Left ventricle myocardium inferior (tissue), 1 donor: ENCODE measurements at regions not wholly inside any gene's neighbourhood (a gene's known extent, or its start where the extent isn't known, plus 50 kb on each side); places are given as distances from the start of the nearest gene placed in this dataset.

Source experiments
- DNase-seq: peaks from one replicate; pipeline ENCODE4 v3.0.0-alpha.2; 2020
- H3K27ac ChIP-seq: fragments of 200-600 bp; replicated peaks from 2 replicates; pipeline ENCODE4 v1.8.0; 2021
- H3K27me3 ChIP-seq: fragments of 200-600 bp; 2 replicates; pipeline ENCODE4 v1.8.0; 2021; ENCODE audit warnings: low read depth
- H3K36me3 ChIP-seq: fragments of 200-600 bp; 2 replicates; pipeline ENCODE4 v1.8.0; 2021
- H3K4me1 ChIP-seq: fragments of 200-600 bp; 2 replicates; pipeline ENCODE4 v1.8.0; 2021
- H3K4me3 ChIP-seq: fragments of 200-600 bp; 2 replicates; pipeline ENCODE4 v1.8.0; 2021; ENCODE audit warnings: mild to moderate bottlenecking, moderate library complexity
- H3K9me3 ChIP-seq: fragments of 200-600 bp; replicated peaks from 2 replicates; pipeline ENCODE4 v1.8.0; 2021
- CTCF ChIP-seq: fragments of 200-600 bp; IDR thresholded peaks from 2 replicates; pipeline ENCODE4 v1.8.0; 2021; ENCODE audit warnings: antibody characterized with exemption, mild to moderate bottlenecking, borderline replicate concordance
- intact Hi-C: fragments of 100-400 bp; cut with micrococcal nuclease; formaldehyde crosslinking; loops from one replicate; pipeline ENCODE4 v1.11.0; 2022
- donor health status: DM: no; HTN: yes; CAD: no; lungs with severe emphysema.

- DNase-seq: no peak
- no peak for TF ChIP-seq CTCF
- intact Hi-C loops: no loop called here
- Histone ChIP-seq H3K36me3 (no peaks in the 10 kb centered on the region), H3K4me3 (no peak overlapping the region), H3K4me1 (peaks cover 24% of the 10 kb centered on the region), H3K27ac (peak overlapping the region; percentile 60), H3K27me3 (no peaks in the 10 kb centered on the region), H3K9me3 (no peaks in the 10 kb centered on the region)
Observed at GRCh38 chr4:38489924-38490639, 173.9 kb upstream of the KLF3 start.

- Histone ChIP-seq H3K4me1 (peaks cover 24% of the 10 kb centered on the region), H3K9me3 (no peaks in the 10 kb centered on the region), H3K4me3 (no peak overlapping the region), H3K36me3 (no peaks in the 10 kb centered on the region), H3K27ac (peak overlapping the region; percentile 60), H3K27me3 (no peaks in the 10 kb centered on the region)
- no peak for DNase-seq
- intact Hi-C loops: no loop called here
- TF ChIP-seq CTCF: no peak
Observed at GRCh38 chr4:38490753-38491446, 173.1 kb upstream of the KLF3 start.

- H3K27ac ChIP-seq: no peak overlapping the region
- no peaks in the 10 kb centered on the region for H3K9me3 ChIP-seq
- intact Hi-C loops: no loop called here
- peaks cover 24% of the 10 kb centered on the region for H3K4me1 ChIP-seq
- H3K27me3 ChIP-seq: no peaks in the 10 kb centered on the region
- H3K4me3 ChIP-seq: no peak overlapping the region
- no peak for TF ChIP-seq CTCF
- no peaks in the 10 kb centered on the region for H3K36me3 ChIP-seq
- no peak for DNase-seq
Observed at GRCh38 chr4:38491854-38492478, 172.0 kb upstream of the KLF3 start.

GRCh38 chr4:38493066-38493465 lies 170.9 kb upstream of the KLF3 start:
- Histone ChIP-seq H3K4me1 (peaks cover 24% of the 10 kb centered on the region), H3K4me3 (no peak overlapping the region), H3K9me3 (no peaks in the 10 kb centered on the region), H3K36me3 (no peaks in the 10 kb centered on the region), H3K27ac (no peak overlapping the region), H3K27me3 (no peaks in the 10 kb centered on the region)
- no peak for DNase-seq
- no peak for TF ChIP-seq CTCF
- intact Hi-C loops: no loop called here

- Histone ChIP-seq H3K4me3 (no peak overlapping the region), H3K9me3 (no peaks in the 10 kb centered on the region), H3K36me3 (no peaks in the 10 kb centered on the region), H3K27me3 (no peaks in the 10 kb centered on the region), H3K27ac (no peak overlapping the region), H3K4me1 (peaks cover 5% of the 10 kb centered on the region)
- no peak for TF ChIP-seq CTCF
- intact Hi-C loops: no loop called here
- no peak for DNase-seq
Observed at GRCh38 chr4:38495446-38495845, 168.6 kb upstream of the KLF3 start.
